ENCODE measurements at regions not wholly inside any gene's neighbourhood (a gene's known extent, or its start where the extent isn't known, plus 50 kb on each side); places are given as distances from the start of the nearest gene placed in this dataset.

DNA sequence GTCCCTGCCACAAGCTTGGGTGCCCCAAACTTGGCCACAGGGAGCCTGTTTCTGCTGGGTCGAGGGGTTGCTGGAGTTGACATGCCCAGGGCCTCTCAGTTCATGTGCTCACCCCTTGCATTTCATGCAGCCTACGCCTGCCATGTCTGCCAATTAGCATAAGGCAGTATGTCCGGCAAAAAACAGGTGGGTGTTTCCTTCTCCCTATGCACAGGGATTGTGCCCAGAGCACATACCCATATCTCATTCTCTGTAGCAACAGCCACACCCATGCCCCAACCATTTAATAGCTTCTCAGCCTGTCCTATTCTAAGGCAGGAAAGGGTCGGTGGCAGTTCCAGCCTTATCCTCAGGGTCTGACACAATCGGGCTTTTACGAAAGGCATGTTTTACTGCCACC, 340.4 kb upstream of the ASIC2 start:
- TF ChIP-seq ZSCAN30 (CRISPR knock-in tag; IDR thresholded peaks at IDR 0.05): no peak
- TF ChIP-seq RCOR2 (CRISPR knock-in tag; IDR thresholded peaks at IDR 0.05): no peak
- no peak for TF ChIP-seq POLR2AphosphoS5 (IDR thresholded peaks at IDR 0.05; ENCODE audit: low read depth, low read length)
- TF ChIP-seq CHD2 (IDR thresholded peaks at IDR 0.05; ENCODE audit: low read depth, low read length): no peak
- no peak for TF ChIP-seq POLR2A (IDR thresholded peaks at IDR 0.05; ENCODE audit: insufficient read depth in 1 of 2, low read depth in 2 of 2, low read length in 2 of 2)
- no peak for TF ChIP-seq RAD21 (CRISPR knock-in tag; IDR thresholded peaks at IDR 0.05)
- TF ChIP-seq ZNF660 (CRISPR knock-in tag; IDR thresholded peaks at IDR 0.05; ENCODE audit: borderline replicate concordance, low read depth): no peak
- TF ChIP-seq CTCF (CRISPR knock-in tag; IDR thresholded peaks at IDR 0.05): no peak
- TF ChIP-seq MEF2D (CRISPR knock-in tag; IDR thresholded peaks at IDR 0.05): no peak
- TF ChIP-seq, protein P1, sequence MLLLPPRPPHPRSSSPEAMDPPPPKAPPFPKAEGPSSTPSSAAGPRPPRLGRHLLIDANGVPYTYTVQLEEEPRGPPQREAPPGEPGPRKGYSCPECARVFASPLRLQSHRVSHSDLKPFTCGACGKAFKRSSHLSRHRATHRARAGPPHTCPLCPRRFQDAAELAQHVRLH (CRISPR knock-in tag; IDR thresholded peaks at IDR 0.05; ENCODE audit: borderline replicate concordance, low read depth): no peak
- TF ChIP-seq, protein P2, sequence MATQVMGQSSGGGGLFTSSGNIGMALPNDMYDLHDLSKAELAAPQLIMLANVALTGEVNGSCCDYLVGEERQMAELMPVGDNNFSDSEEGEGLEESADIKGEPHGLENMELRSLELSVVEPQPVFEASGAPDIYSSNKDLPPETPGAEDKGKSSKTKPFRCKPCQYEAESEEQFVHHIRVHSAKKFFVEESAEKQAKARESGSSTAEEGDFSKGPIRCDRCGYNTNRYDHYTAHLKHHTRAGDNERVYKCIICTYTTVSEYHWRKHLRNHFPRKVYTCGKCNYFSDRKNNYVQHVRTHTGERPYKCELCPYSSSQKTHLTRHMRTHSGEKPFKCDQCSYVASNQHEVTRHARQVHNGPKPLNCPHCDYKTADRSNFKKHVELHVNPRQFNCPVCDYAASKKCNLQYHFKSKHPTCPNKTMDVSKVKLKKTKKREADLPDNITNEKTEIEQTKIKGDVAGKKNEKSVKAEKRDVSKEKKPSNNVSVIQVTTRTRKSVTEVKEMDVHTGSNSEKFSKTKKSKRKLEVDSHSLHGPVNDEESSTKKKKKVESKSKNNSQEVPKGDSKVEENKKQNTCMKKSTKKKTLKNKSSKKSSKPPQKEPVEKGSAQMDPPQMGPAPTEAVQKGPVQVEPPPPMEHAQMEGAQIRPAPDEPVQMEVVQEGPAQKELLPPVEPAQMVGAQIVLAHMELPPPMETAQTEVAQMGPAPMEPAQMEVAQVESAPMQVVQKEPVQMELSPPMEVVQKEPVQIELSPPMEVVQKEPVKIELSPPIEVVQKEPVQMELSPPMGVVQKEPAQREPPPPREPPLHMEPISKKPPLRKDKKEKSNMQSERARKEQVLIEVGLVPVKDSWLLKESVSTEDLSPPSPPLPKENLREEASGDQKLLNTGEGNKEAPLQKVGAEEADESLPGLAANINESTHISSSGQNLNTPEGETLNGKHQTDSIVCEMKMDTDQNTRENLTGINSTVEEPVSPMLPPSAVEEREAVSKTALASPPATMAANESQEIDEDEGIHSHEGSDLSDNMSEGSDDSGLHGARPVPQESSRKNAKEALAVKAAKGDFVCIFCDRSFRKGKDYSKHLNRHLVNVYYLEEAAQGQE (IDR thresholded peaks at IDR 0.05; ENCODE audit: borderline replicate concordance in 1 of 2, low read depth in 1 of 2, low read length in 2 of 2): no peak

Data from HepG2 (cell line).